T-helper 2 cell (primary cell): ENCODE measurements at regions not wholly inside any gene's neighbourhood (a gene's known extent, or its start where the extent isn't known, plus 50 kb on each side); places are given as distances from the start of the nearest gene placed in this dataset.
"Not testable (repeated sequence)": the region's sequence is repeated elsewhere in the genome, so short reads cannot be mapped to it uniquely, and the experiment has no call there.

ENCODE experiments used
- DNase-seq, 5 experiments: peaks; one replicate each; pipeline versions ENCODE4 v3.0.0 to v3.0.0-alpha.2; 2012 to 2022

DNA sequence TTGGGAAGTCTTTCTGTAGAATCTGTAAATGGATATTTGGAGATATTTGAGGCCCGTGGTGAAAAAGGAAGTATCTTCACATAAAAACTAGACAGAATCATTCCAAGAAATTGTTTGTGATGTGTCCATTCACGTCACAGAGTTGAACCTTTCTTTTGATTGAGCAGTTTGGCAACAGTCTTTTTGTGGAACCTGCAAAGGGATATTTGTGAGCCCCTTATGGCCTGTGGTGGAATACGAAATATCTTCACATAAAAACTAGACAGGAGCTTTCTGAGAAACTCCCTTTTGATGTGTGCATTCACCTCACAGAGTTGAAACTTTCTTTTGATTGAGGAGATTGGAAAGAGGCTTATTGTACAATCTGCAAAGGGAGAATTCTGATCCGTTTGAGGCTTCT lies 2980.4 kb downstream of the TUBA3C start:
- DNase-seq, result not testable (repeated sequence)

DNA sequence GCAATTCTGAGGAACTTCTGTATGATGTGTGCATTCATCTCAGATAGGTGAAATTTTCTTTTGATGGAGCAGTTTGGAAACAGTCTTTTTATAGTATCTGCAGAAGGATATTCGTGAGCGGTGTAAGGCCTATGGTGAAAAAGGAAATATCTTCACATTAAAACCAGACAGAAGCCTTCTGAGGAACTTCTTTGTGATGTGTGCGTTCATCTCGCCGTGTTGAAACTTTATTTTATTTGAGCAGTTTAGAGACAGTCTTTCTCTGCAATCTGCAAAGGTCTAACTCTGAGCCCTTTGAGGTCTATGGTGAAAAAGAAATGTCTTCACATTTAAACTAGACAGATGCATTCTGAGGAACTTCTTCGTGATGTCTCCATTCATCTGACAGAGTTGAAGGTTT lies 3021.0 kb downstream of the TUBA3C start:
- DNase-seq, result not testable (repeated sequence)

DNA sequence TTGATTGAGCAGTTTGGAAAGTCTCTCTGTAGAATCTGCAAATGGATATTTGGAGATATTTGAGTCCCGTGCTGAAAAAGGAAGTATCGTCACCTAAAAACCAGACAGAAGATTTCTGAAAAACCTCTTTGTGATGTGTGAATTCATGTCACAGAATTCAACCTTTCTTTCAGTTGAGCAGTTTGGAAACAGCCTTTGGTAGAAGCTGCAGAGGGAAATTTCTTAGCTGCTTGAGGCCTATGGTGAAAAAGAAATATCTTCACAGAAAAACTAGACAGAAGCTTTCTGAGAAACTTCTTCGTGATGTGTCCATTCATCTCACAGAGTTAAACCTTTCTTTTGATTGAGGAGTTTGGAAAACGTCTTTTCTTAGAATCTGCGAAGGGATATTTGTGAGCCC lies 3022.7 kb downstream of the TUBA3C start:
- not testable (repeated sequence) for DNase-seq

DNA sequence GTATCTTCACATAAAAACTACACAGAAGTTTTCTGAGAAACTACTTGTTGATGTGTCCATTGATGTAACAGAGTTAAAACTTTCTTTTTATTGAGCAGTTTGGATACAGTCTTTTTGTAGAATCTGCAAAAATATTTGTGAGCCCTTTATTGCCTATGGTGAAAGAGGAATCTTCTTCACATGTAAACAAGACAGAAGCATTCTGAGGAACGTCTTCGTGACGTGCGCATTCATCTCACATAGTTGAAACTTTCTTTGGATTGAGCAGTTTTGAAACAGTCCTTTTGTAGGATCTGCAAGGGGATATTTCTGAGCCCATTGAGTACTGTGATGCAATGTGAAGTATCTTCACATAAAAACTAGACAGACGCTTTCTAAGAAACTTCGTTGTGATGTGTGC lies 3023.6 kb downstream of the TUBA3C start:
- not testable (repeated sequence) for DNase-seq

DNA sequence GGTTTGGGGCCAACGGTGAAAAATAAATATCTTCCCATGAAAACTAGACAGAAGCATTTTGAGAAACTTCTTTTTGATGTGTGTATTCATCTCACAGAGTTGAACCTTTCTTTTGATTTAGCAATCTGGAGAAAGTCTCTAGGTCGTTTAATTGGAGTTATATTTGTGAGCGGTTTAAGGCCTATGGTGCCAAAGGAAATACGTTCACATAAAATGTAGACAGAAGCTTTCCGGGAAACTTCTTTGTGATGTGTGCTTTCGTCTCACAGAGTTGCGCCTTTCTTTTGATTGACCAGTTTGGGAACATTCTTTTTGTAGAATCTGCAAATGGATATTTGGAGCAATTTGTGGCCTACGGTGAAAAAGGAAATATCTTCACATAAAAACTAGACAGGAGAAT lies 3028.8 kb downstream of the TUBA3C start:
- not testable (repeated sequence) for DNase-seq

DNA sequence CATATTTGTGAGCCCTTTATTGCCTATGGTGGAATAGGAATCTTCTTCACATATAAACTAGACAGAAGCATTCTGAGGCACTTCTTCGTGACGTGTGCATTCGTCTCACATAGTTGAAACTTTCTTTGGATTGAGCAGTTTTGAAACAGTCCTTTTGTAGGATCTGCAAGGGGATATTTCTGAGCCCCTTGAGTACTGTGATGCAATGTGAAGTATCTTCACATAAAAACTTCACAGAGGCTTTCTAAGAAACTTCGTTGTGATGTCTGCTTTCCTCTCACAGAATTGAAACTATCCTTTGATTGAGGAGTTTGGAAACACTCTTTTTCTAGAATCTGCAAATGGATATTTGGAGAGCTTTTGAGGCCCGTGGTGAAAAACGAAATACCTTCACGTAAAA lies 3030.3 kb downstream of the TUBA3C start:
- DNase-seq, result not testable (repeated sequence)

DNA sequence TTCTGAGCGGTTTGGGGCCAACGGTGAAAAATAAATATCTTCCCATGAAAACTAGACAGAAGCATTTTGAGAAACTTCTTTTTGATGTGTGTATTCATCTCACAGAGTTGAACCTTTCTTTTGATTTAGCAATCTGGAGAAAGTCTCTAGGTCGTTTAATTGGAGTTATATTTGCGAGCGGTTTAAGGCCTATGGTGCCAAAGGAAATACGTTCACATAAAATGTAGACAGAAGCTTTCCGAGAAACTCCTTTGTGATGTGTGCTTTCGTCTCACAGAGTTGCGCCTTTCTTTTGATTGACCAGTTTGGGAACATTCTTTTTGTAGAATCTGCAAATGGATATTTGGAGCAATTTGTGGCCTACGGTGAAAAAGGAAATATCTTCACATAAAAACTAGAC lies 3032.2 kb downstream of the TUBA3C start:
- DNase-seq, result not testable (repeated sequence)

DNA sequence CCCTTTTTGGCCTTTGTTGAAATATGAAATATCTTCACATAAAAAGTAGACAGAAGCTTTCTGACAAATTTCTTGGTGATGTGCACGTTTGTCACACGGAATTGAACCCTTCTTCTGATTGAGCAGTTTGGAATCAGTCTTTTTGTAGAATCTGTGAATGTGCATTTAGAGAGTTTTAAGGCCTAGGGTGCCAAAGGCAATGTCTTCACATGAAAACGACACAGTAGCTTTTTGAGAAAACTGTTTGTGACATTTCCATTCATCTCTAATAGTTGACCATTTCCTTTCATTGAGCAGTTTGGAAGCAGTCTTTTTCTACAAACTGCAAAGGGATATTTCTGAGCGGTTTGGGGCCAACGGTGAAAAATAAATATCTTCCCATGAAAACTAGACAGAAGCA lies 3036.0 kb downstream of the TUBA3C start:
- DNase-seq, result not testable (repeated sequence)

DNA sequence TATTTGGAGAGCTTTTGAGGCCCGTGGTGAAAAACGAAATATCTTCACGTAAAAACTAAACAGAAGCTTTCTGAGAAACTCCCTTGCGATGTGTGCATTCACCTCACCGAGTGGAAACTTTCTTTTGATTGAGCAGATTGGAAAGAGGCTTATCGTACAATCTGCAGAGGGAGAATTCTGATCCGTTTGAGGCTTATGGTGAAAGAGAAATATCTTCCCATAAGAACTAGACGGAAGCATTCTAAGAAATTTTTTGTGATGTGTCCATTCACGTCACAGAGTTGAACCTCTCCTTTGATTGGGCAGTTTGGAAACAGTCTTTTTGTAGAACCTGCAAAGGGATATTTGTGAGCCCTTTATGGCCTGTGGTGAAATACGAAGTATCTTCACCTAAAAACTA lies 3040.3 kb downstream of the TUBA3C start:
- DNase-seq, result peak in 1 of 5 experiments; percentile 2

DNA sequence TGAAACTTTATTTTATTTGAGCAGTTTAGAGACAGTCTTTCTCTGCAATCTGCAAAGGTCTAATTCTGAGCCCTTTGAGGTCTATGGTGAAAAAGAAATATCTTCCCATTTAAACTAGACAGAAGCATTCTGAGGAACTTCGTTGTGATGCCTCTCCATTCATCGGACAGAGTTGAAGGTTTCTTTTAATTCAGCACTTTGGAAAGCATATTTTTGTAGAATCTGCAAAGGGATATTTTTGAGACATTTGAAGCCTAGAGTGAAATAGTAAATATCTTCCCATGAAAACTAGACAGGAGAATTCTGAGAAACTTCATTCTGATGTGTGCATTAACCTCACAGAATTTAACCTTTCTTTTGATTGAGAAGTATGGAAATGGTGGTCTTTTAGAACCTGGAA lies 3044.8 kb downstream of the TUBA3C start:
- DNase-seq, result not testable (repeated sequence)

DNA sequence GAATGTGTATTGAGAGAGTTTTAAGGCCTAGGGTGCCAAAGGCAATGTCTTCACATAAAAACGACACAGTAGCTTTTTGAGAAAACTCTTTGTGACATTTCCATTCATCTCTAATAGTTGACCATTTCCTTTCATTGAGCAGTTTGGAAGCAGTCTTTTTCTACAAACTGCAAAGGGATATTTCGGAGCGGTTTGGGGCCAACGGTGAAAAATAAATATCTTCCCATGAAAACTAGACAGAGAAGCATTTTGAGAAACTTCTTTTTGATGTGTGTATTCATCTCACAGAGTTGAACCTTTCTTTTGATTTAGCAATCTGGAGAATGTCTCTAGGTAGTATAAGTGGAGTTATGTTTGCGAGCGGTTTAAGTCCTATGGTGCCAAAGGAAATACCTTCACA lies 3052.9 kb downstream of the TUBA3C start:
- DNase-seq, result not testable (repeated sequence)

DNA sequence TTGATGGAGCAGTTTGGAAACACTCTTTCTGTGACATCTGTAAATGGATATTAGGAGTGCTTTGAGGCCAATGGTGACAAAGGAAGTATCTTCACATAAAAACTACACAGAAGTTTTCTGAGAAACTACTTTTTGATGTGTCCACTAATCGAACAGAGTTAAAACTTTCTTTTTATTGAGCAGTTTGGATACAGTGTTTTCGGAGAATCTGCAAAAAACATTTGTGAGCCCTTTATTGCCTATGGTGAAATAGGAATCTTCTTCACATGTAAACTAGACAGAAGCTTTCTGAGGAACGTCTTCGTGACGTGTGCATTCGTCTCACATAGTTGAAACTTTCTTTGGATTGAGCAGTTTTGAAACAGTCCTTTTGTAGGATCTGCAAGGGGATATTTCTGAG lies 3068.2 kb downstream of the TUBA3C start:
- DNase-seq, result not testable (repeated sequence)
